ENCODE measurements at regions not wholly inside any gene's neighbourhood (a gene's known extent, or its start where the extent isn't known, plus 50 kb on each side); places are given as distances from the start of the nearest gene placed in this dataset.

- no peak overlapping the region for H3K4me3 ChIP-seq (ENCODE audit: low read length)
- no peak for TF ChIP-seq CTCF (conservative IDR thresholded peaks at IDR 0.05; ENCODE audit: low read length)
- no peak for DNase-seq (ENCODE audit: low read depth)
These were observed 306.6 kb upstream of the SOX5 start for GRCh38 chr12:24255920-24256665.

- H3K4me3 ChIP-seq (ENCODE audit: low read length) = no peak overlapping the region
- no peak for TF ChIP-seq CTCF (conservative IDR thresholded peaks at IDR 0.05; ENCODE audit: low read length)
- no peak for DNase-seq (ENCODE audit: low read depth)
These were observed 303.1 kb upstream of the SOX5 start for GRCh38 chr12:24252602-24253001.

- TF ChIP-seq CTCF (conservative IDR thresholded peaks at IDR 0.05; ENCODE audit: low read length) = no peak
- no peak for DNase-seq (ENCODE audit: low read depth)
- no peak overlapping the region for H3K4me3 ChIP-seq (ENCODE audit: low read length)
These were observed 297.5 kb upstream of the SOX5 start for GRCh38 chr12:24246934-24247333.

- DNase-seq (ENCODE audit: low read depth) = no peak
- H3K4me3 ChIP-seq (ENCODE audit: low read length) = no peak overlapping the region
- no peak for TF ChIP-seq CTCF (conservative IDR thresholded peaks at IDR 0.05; ENCODE audit: low read length)
These were observed 296.9 kb upstream of the SOX5 start for GRCh38 chr12:24246376-24246775.

GRCh38 chr12:24244801-24245200, 295.3 kb upstream of the SOX5 start:
- DNase-seq (ENCODE audit: low read depth) = no peak
- no peak overlapping the region for H3K4me3 ChIP-seq (ENCODE audit: low read length)
- TF ChIP-seq CTCF (conservative IDR thresholded peaks at IDR 0.05; ENCODE audit: low read length) = no peak

- H3K4me3 ChIP-seq (ENCODE audit: low read length) = no peak overlapping the region
- TF ChIP-seq CTCF (conservative IDR thresholded peaks at IDR 0.05; ENCODE audit: low read length) = no peak
- no peak for DNase-seq (ENCODE audit: low read depth)
These were observed 294.8 kb upstream of the SOX5 start for GRCh38 chr12:24244231-24244630.

- no peak for DNase-seq (ENCODE audit: low read depth)
- H3K4me3 ChIP-seq (ENCODE audit: low read length) = no peak overlapping the region
- TF ChIP-seq CTCF (conservative IDR thresholded peaks at IDR 0.05; ENCODE audit: low read length) = no peak
These were observed 291.2 kb upstream of the SOX5 start for GRCh38 chr12:24240707-24241106.

Data from AG10803 (cell line).